ENCODE measurements at regions not wholly inside any gene's neighbourhood (a gene's known extent, or its start where the extent isn't known, plus 50 kb on each side); places are given as distances from the start of the nearest gene placed in this dataset.

DNA sequence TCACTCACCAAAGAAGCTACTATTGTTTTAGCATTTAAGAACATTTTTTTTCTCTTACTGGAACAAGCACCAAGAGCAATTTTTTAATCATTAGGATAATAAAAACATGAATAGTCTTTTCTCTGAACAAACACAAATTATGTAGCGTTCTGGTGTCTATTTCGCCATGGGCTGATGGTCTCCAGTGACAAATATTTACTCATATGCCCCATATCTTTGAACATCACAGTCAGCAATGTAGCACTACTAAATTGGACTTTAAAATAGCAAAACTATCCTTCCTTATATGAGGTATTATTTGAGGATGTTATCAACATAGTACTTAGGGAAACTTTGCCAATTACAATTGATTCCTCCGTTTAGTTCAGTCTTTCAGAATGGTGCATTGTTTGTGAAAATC lies 1326.0 kb upstream of the ZEB2 start:
- TF ChIP-seq CTCF (IDR thresholded peaks at IDR 0.05) (no peak), POLR2A (IDR thresholded peaks at IDR 0.05) (no peak)

Data from uterus (tissue), 2 donors.